GM21576 (cell line): ENCODE measurements at regions not wholly inside any gene's neighbourhood (a gene's known extent, or its start where the extent isn't known, plus 50 kb on each side); places are given as distances from the start of the nearest gene placed in this dataset.
A peak's percentile ranks its signal among the peaks of the same experiment; 100 is the strongest.
"Not testable (repeated sequence)": the region's sequence is repeated elsewhere in the genome, so short reads cannot be mapped to it uniquely, and the experiment has no call there.

Experiments used
- ATAC-seq: cut with Tn5 transposase; IDR thresholded peaks from one replicate; pipeline ENCODE4 v1.9.1; 2021; ENCODE audit warnings: mild to moderate bottlenecking, moderate library complexity; ENCODE audit not compliant: unreplicated experiment

GRCh38 chr6:27747637-27748036 lies 164.6 kb downstream of the OR2B2 start:
- no peak for ATAC-seq

DNA sequence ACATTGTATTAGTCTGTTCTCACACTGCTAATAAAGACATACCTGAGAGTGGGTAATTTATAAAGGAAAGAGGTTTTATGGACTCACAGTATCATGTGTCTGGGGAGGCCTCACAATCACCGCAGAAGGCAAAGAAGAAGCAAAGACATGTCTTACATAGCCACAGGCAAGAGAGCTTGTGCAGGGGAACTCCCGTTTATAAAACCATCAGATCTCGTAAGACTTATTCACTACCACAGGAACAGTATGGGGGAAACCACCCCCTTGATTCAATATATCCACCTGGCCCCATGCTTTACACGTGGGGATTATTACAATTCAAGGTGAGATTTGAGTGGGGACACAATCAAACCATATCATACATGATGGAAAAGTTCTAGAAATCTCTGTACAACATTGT lies 165.3 kb downstream of the OR2B2 start:
- ATAC-seq, result not testable (repeated sequence)

GRCh38 chr6:27743787-27744186 lies 168.4 kb downstream of the OR2B2 start:
- no peak for ATAC-seq

DNA sequence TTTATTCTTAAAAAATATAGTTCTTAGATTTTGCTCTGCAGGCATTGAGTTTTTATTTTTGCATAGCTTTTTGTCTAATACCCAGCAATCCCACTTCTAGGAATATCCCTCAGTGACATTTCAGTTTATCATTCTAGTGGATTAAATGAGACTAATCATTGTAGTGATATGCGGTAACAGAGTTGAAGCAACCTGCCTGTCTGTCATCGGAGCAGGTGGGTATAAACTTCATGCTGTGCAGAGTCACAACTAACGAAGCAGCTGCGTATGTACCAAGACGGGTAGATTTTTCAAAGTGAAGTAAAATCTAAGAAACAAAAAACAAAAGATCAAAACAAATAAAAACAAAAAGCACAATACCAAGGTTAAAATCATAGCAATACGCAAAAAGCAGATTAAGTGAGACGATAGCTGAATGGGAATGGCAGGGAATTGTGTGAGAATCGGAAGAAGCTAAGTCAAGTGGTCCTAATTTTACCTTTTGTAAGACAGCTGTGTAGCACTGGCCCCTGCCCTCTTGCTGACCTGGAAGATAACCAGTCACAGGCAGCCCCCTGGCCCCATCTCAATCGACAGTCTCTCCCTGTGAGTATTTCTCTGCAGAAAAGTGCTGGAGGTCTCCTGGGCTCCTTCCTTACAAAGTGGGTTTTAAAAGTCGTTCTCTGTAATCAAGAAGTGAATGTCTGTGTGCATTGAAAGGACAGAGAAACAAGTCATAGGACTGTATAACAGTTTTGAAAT lies 169.2 kb downstream of the OR2B2 start:
- no peak for ATAC-seq

DNA sequence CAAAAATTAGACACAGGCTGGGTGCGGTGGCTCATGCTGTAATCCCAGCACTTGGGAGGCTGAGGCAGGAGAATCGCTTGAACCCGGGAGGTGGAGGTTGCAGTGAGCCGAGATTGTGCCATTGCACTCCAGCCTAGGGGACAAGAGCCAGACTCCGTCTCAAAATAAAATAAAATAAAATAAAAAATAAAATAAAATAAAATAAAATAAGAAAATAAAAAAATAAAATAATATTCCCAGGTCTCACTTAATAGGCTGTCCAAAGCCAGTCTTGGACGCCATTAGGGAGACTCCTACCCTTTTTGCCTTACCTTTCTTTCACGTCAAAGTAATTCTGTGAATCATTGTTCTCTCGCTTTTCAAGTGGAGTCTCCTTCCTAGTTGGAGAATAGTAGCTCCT lies 172.3 kb downstream of the OR2B2 start:
- ATAC-seq, result not testable (repeated sequence)

DNA sequence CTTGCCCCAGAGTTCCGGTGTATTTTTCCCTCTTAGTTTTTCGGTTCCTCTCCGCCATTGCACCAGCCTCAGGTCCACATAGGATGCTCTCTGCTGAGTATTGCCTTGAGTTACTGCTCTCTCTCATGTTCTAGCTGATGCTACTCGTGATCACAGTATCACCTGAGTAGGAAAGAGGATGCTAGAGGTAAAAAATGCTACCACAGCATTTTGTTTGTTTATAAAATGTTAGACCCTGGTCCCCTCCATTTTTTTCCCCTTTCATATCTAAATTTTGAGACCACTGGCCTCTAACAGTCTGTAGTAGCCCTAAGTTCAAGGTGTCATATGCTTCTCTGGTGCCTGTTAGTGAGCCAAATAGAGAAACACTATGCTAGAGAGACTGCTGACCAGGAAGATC lies 175.5 kb downstream of the OR2B2 start:
- ATAC-seq, result no peak

DNA sequence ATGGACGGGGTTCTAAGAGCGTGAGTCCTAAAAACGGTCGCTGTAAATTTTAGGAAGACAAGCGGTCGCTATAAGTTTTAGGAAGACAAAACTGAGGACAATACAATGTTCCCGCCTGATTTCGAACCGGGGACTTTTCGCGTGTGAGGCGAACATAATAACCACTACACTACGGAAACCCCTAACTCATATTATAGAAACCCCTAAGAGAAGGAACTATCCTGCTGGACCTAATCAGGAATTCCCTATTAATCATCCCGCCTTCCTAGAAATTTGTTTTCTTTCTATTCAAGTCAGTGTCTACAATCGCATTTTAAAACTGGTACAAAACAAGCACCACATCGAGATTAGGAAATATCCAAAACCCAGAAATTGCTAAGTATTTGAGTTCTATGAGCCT lies 183.8 kb downstream of the OR2B2 start:
- no peak for ATAC-seq

- no peak for ATAC-seq
Observed at GRCh38 chr6:27726619-27727023, 185.6 kb downstream of the OR2B2 start.

- ATAC-seq, result no peak
Observed at GRCh38 chr6:27720607-27721580, 191.3 kb downstream of the OR2B2 start.

- not testable (repeated sequence) for ATAC-seq
Observed at GRCh38 chr6:27719039-27719438, 193.2 kb downstream of the OR2B2 start.

DNA sequence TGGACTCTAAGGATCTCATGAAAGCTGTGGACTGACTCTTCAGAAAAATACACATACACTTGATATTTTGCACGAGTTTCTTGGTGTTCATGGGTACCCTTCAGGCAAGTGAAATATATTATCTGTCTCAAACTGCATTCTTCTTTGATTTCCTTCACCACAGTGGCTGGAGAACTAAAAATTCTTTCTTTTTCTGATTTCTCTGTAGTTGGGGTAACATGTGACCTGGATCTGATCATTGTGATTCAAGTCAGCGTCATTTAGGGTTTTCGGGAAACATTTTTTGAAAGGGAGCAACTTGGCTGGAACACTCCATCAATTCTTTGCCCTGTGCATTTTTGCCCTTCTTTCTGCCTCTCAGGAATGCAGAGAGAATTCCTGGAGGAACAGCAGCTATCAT lies 205.8 kb downstream of the OR2B2 start:
- ATAC-seq, result no peak

DNA sequence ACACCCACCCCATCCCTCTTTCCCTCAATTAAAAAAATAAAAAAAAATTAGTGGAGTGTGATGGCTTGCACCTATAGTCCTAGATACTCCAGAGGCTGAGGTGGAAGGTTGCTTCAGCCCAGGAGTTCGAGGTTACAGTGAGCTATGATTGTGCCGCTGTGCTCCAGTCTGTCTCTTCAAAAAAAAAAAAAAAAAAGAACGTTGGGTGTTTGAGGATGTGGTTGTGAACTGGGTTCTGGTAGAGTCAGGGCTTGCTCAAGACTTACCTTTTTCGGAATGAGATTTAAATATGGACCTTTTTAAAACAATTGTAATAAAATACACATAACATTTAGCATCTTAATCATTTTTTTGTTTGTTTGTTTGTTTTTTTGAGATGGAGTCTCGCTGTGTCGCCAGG lies 211.9 kb downstream of the OR2B2 start:
- ATAC-seq, result no peak

DNA sequence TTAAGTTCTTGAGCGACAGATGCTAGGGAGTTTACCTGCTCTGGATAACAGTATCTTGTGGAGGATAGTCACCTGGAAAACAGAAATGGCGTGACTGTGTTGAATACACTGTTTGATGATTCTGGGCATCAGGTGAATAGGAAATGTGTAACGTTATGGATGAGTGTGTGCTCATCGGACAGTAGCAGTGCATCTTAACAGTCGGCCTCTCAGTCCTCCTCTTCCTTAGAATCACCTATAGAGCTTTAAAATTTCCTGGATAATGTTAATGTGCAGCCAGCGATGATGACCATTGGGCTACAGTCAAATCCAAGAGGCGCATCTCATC lies 217.7 kb downstream of the OR2B2 start:
- no peak for ATAC-seq

DNA sequence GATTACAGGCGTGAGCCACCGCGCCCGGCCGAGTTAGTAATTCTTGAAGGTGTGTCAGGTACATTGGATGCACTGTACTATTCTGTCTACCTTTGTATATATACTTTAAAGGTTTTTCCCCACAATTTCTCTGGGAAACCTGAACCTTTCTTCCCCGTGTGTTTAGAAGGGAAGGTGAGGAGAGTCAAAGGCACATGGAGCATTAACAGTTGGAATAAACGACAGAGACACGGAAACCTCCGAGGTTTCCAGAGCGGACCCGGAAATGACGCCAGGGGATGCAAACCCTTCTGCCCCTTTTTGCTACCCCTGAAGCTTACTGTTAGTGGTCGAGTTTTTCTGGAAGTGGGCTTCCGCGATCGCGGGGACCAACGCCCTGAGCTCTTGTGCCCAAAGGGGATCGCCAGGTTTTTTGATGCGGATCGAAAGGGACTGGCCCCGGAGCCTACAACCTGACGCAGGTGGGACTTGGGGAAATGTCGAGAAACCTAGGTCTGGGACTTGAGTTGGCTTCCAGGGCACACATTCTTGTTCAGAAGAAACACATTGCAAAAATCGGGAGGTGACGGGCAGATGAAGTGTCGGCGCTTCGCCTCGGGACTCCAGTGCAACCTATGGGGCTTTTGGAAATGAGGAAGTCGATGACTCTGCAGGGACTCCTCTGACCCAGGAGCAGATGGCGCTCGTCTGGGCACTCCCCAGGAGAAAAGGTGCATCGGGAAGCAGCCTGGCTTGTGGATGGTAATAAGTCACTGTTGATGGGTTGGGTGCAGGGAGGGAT lies 218.2 kb downstream of the OR2B2 start:
- ATAC-seq, result no peak

GRCh38 chr6:27692133-27692532 lies 219.2 kb upstream of the ZNF184 start:
- ATAC-seq, result not testable (repeated sequence)

GRCh38 chr6:27688014-27688586 lies 215.2 kb upstream of the ZNF184 start:
- peak; percentile 73 for ATAC-seq

DNA sequence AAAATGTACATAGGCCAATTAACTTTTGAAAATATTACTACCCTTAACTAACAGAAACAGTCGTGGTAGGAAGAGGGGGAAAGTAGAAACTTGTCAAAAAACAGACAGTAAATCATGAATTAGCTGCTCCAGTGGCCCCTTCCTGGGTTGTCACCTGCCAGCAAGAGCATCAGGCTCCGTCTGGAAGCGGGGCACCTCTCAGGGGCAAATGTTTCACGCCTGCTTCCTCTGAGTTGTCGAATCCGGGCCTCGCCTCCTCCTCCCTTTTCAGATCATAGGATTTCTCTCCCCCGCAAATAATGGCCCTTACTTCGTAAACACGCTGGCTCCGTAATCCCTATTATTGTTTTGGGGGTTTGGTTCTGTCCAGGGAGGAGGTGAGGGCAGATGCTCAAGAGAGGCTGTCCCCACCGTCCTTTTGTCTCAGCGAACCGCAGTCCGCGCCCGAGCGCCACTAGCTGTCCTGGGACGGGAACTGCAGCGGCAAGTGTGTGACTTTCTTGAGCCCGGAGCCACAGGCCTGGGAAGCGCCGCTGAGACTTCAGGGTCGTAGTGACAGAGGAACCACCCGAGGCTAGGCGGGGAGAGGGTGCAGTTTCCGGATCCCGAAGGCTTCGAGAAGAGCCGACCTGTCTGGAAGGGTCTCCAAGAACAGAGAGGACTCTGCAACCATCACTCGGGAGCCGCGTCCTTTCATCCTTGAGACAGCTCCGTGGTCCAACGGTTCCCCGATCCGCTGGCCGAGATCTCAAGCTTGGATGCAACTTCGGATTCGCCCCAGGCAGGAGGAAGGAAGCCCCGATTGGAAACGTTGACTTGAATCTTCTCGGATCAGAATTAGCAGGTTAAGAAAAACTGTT lies 214.5 kb upstream of the ZNF184 start:
- peak; percentile 68 for ATAC-seq

- no peak for ATAC-seq
Observed at GRCh38 chr6:27685279-27685678, 212.4 kb upstream of the ZNF184 start.

DNA sequence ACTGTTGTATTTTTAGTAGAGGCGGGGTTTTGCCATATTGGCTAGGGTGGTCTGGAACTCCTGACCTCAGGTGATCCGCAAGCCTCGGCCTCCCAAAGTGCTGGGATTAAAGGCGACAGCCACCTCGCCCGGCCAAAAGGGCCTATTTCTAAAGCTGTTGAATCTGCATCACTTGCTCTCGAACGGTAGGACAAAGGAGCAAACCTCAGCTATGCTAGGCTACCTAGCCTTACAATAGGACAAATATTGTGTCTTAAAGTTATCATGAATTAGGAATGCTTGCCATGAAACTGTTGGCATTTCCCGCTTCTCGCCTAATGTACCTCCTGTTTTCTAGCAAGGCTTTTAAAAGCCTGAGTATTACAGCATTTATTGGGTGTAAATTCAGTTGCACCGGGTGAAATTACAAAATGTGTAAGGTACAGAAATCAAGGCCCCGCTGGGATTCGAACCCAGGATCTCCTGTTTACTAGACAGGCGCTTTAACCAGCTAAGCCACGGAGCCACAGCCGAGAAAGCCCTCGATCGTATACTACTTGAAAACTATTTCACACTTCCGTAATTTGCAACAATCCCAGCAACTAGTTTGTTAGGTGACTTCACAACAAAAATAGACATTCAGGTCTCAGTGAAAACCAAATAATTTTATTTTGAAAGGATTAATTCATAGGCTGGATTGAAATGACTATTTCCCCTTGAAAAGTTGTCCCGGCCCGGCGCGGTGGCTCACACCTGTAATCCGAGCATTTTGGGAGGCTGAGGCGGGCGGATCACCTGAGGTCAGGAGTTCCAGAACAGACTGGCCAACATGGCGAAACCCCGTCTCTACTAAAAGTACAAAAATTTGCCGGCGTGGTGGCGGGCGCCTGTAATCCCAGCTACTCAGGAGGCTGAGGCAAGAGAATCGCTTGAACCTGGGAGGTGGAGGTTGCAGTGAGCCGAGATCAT lies 211.6 kb upstream of the ZNF184 start:
- no peak for ATAC-seq
